NOMO-1 treated with dmso at 0.1 percent for 144 hours (cell line): ENCODE measurements at regions not wholly inside any gene's neighbourhood (a gene's known extent, or its start where the extent isn't known, plus 50 kb on each side); places are given as distances from the start of the nearest gene placed in this dataset.
A peak's percentile ranks its signal among the peaks of the same experiment; 100 is the strongest.

Experiments used
- DNase-seq: peaks from one replicate; lab custom pipeline; 2025; ENCODE audit not compliant: unreplicated experiment; lab: John Stamatoyannopoulos, UW

GRCh38 chr20:11791316-11791715 lies 126.4 kb upstream of the BTBD3 start:
- DNase-seq, result no peak

- DNase-seq, result no peak
Measured at GRCh38 chr20:11791835-11792567, 125.7 kb upstream of the BTBD3 start.

GRCh38 chr20:11792568-11792953 lies 125.1 kb upstream of the BTBD3 start:
- no peak for DNase-seq

- DNase-seq, result no peak
Measured at GRCh38 chr20:11794525-11794924, 123.2 kb upstream of the BTBD3 start.

GRCh38 chr20:11795071-11795615 lies 122.5 kb upstream of the BTBD3 start:
- no peak for DNase-seq

GRCh38 chr20:11796026-11796425 lies 121.7 kb upstream of the BTBD3 start:
- DNase-seq, result peak; percentile 36

- DNase-seq, result no peak
Measured at GRCh38 chr20:11797156-11797555, 120.5 kb upstream of the BTBD3 start.

- DNase-seq, result no peak
Measured at GRCh38 chr20:11799281-11799684, 118.4 kb upstream of the BTBD3 start.

GRCh38 chr20:11807054-11808048 lies 110.3 kb upstream of the BTBD3 start:
- no peak for DNase-seq

- DNase-seq, result no peak
Measured at GRCh38 chr20:11808841-11809240, 108.9 kb upstream of the BTBD3 start.

GRCh38 chr20:11810311-11811083 lies 107.2 kb upstream of the BTBD3 start:
- no peak for DNase-seq

GRCh38 chr20:11813106-11813890 lies 104.4 kb upstream of the BTBD3 start:
- no peak for DNase-seq

GRCh38 chr20:11814267-11814666 lies 103.4 kb upstream of the BTBD3 start:
- DNase-seq, result no peak

- DNase-seq, result no peak
Measured at GRCh38 chr20:11820838-11821237, 96.9 kb upstream of the BTBD3 start.

- DNase-seq, result no peak
Measured at GRCh38 chr20:11822540-11822794, 95.2 kb upstream of the BTBD3 start.

- DNase-seq, result no peak
Measured at GRCh38 chr20:11826334-11826733, 91.4 kb upstream of the BTBD3 start.

- DNase-seq, result no peak
Measured at GRCh38 chr20:11832397-11832796, 85.3 kb upstream of the BTBD3 start.

- no peak for DNase-seq
Measured at GRCh38 chr20:11832851-11833250, 84.8 kb upstream of the BTBD3 start.

GRCh38 chr20:11833825-11834224 lies 83.9 kb upstream of the BTBD3 start:
- no peak for DNase-seq

GRCh38 chr20:11838076-11838636 lies 79.5 kb upstream of the BTBD3 start:
- no peak for DNase-seq
